ENCODE measurements at regions not wholly inside any gene's neighbourhood (a gene's known extent, or its start where the extent isn't known, plus 50 kb on each side); places are given as distances from the start of the nearest gene placed in this dataset.

DNA sequence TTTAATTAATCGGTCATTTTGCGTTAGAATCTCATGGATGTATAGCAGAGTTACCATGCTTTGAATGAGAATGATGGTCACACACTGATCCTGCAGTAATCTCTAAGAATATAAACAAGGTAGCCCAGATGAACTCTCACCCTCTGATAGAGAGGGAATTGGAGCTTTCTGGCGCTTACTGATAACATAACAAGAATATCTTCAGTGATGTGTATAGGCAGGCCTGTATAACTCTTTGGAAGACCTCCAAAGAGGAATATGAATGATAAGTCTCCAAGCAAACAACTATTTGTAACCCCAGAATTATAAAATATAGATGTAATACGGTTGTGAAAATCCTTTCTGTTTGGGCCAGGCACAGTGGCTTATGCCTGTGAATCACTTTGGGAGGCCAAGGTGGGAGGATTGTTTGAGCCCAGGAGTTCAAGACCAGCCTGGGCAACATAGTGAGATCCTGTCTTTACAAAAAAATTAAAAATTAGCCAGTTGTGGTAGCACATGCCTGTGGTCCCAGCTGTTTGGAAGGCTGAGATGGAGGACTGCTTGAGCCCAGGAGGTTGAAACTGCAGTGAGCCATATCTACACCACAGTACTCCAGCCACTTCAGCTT is 52.5 kb upstream of the LTBP1 start:
- Histone ChIP-seq H3K9ac (ENCODE audit: low read depth, low read length) (no peak overlapping the region), H2AK5ac (ENCODE audit: low read depth, low read length) (no peak overlapping the region), H2BK15ac (ENCODE audit: low read depth, low read length) (no peak overlapping the region), H2BK5ac (ENCODE audit: low read depth, low read length, poor library complexity, severe bottlenecking) (no peak overlapping the region), H3K9me1 (ENCODE audit: insufficient read depth, low read length) (no peaks in the 10 kb centered on the region), H4K5ac (ENCODE audit: low read depth, low read length) (no peak overlapping the region), H3K27ac (ENCODE audit: insufficient read depth, low read length) (no peak overlapping the region), H3K4me1 (ENCODE audit: control insufficient read depth, insufficient read depth, low read length) (no peaks in the 10 kb centered on the region), H3K4me3 (ENCODE audit: insufficient read depth, low read depth, low read length) (no peak overlapping the region), H3K36me3 (ENCODE audit: control insufficient read depth, insufficient read depth, low read length) (no peaks in the 10 kb centered on the region), H2BK120ac (ENCODE audit: low read depth, low read length) (no peak overlapping the region), H3K23ac (ENCODE audit: low read depth, low read length) (no peak overlapping the region), H4K91ac (ENCODE audit: insufficient read depth, low read depth, low read length) (no peak overlapping the region), H3K56ac (ENCODE audit: extremely low read depth, insufficient read depth, low read length) (no peak overlapping the region), H3K18ac (ENCODE audit: low read depth, low read length) (no peak overlapping the region), H4K8ac (ENCODE audit: low read depth in 2 of 2, low read length in 2 of 2) (no peak overlapping the region), H4K20me1 (ENCODE audit: insufficient read depth, low read length) (no peaks in the 10 kb centered on the region), H2AFZ (replicated peaks; ENCODE audit: low read length, poor library complexity) (no peak overlapping the region), H3K9me3 (ENCODE audit: control insufficient read depth, insufficient read depth, low read length) (peaks cover 6% of the 10 kb centered on the region; the same call in 1 of the 2 replicates), H3K79me1 (ENCODE audit: low read depth in 1 of 2, low read length in 2 of 2) (no peaks in the 10 kb centered on the region), H3K27me3 (ENCODE audit: control insufficient read depth, insufficient read depth, low read length) (peaks cover 7% of the 10 kb centered on the region), H3K4me2 (ENCODE audit: low read depth, low read length) (no peak overlapping the region), H2BK20ac (ENCODE audit: low read depth, low read length) (no peak overlapping the region), H3K4ac (ENCODE audit: low read depth, low read length) (no peak overlapping the region), H2AK9ac (replicated peaks; ENCODE audit: low read depth, low read length, poor library complexity) (no peak overlapping the region), H3K14ac (replicated peaks; ENCODE audit: low read depth, low read length) (no peak overlapping the region)
- no TSS peak for BruUV-seq (replicated peaks)
- CTCF ChIA-PET = no interaction called here
- intact Hi-C loops (cut with micrococcal nuclease) (no loop called here), in situ Hi-C loops (cut with MboI; ENCODE audit: low sequenced_read_pairs) (no loop called here), dilution Hi-C loops (cut with HindIII; ENCODE audit: low sequenced_read_pairs, unreplicated experiment) (no loop called here)
- POLR2A ChIA-PET (ENCODE audit: unreplicated experiment) = no interaction called here
- DNase-seq (no peak), ATAC-seq (ENCODE audit: low read depth) (no peak)
- TF ChIP-seq, protein P1, sequence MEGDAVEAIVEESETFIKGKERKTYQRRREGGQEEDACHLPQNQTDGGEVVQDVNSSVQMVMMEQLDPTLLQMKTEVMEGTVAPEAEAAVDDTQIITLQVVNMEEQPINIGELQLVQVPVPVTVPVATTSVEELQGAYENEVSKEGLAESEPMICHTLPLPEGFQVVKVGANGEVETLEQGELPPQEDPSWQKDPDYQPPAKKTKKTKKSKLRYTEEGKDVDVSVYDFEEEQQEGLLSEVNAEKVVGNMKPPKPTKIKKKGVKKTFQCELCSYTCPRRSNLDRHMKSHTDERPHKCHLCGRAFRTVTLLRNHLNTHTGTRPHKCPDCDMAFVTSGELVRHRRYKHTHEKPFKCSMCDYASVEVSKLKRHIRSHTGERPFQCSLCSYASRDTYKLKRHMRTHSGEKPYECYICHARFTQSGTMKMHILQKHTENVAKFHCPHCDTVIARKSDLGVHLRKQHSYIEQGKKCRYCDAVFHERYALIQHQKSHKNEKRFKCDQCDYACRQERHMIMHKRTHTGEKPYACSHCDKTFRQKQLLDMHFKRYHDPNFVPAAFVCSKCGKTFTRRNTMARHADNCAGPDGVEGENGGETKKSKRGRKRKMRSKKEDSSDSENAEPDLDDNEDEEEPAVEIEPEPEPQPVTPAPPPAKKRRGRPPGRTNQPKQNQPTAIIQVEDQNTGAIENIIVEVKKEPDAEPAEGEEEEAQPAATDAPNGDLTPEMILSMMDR (conservative IDR thresholded peaks at IDR 0.05; ENCODE audit: low read depth, low read length) = no peak
- TF ChIP-seq CEBPB (IDR thresholded peaks at IDR 0.05; ENCODE audit: low read depth, low read length) (no peak), MAFK (IDR thresholded peaks at IDR 0.05; ENCODE audit: low read depth, low read length) (no peak), FOS (IDR thresholded peaks at IDR 0.05; ENCODE audit: low read depth, low read length) (no peak), SMC3 (IDR thresholded peaks at IDR 0.05; ENCODE audit: low read depth, low read length) (no peak), BHLHE40 (IDR thresholded peaks at IDR 0.05; ENCODE audit: low read depth, low read length) (no peak), RCOR1 (IDR thresholded peaks at IDR 0.05; ENCODE audit: insufficient replicate concordance, low read length) (no peak)
- TF ChIP-seq, protein P2, sequence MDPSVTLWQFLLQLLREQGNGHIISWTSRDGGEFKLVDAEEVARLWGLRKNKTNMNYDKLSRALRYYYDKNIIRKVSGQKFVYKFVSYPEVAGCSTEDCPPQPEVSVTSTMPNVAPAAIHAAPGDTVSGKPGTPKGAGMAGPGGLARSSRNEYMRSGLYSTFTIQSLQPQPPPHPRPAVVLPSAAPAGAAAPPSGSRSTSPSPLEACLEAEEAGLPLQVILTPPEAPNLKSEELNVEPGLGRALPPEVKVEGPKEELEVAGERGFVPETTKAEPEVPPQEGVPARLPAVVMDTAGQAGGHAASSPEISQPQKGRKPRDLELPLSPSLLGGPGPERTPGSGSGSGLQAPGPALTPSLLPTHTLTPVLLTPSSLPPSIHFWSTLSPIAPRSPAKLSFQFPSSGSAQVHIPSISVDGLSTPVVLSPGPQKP (IDR thresholded peaks at IDR 0.05; ENCODE audit: borderline replicate concordance, low read depth, low read length) = no peak
- no CpG with 5 or more reads among the region's 4 CpGs for WGBS, 2 experiments (ENCODE audit: extremely low coverage in 2 of 2, insufficient read length in 1 of 2)

All from IMR-90 (cell line).